H1 (cell line): ENCODE measurements at regions not wholly inside any gene's neighbourhood (a gene's known extent, or its start where the extent isn't known, plus 50 kb on each side); places are given as distances from the start of the nearest gene placed in this dataset.

Experiments
- CTCF ChIA-PET: fragments of 300-600 bp; sonication (Branson Sonifier 250); formaldehyde crosslinking; loops from one replicate; lab custom pipeline; 2021; ENCODE audit not compliant: partially characterized antibody; lab: Charles Lee
- POLR2A ChIA-PET: fragments of 300-600 bp; sonication (Branson Sonifier 250); formaldehyde crosslinking; loops from one replicate; lab custom pipeline; 2021; ENCODE audit warnings: inconsistent platforms; ENCODE audit not compliant: partially characterized antibody; lab: Charles Lee
- DNase-seq, 2 experiments: peaks; one replicate each; pipeline versions ENCODE4 v3.0.0 to v3.0.0-alpha.2; 2010 to 2022; ENCODE audit warnings: low spot score in 2 of 2, low read depth in 1 of 2, mixed read lengths in 1 of 2
- FAIRE-seq: peaks from 2 replicates; lab custom pipeline; 2011; peaks lifted over from hg19 to GRCh38; lab: Jason Lieb, UNC
- H2AFZ ChIP-seq: 2 replicates; pipeline ENCODE4 v1.8.1; 2012; ENCODE audit warnings: low read length, inconsistent platforms
- H2AK5ac ChIP-seq: 2 replicates; pipeline ENCODE4 v1.6.1; 2013; ENCODE audit warnings: low read depth, low read length
- H2BK120ac ChIP-seq: replicated peaks from 2 replicates; pipeline ENCODE3; 2013; ENCODE audit warnings: low read depth, low read length, inconsistent platforms
- H2BK12ac ChIP-seq: 2 replicates; pipeline ENCODE4 v1.6.1; 2013; ENCODE audit warnings: low read depth, low read length
- H2BK15ac ChIP-seq: 2 replicates; pipeline ENCODE4 v1.6.1; 2013; ENCODE audit warnings: low read length
- H2BK20ac ChIP-seq: 2 replicates; pipeline ENCODE4 v1.6.1; 2013; ENCODE audit warnings: low read length
- H2BK5ac ChIP-seq: 2 replicates; pipeline ENCODE4 v1.6.1; 2013; ENCODE audit warnings: low read depth, low read length
- H3K14ac ChIP-seq: 2 replicates; pipeline ENCODE4 v1.6.1; 2013; ENCODE audit warnings: inconsistent platforms; ENCODE audit not compliant: insufficient read length
- H3K18ac ChIP-seq: 2 replicates; pipeline ENCODE4 v1.6.1; 2013; ENCODE audit warnings: low read length; ENCODE audit errors: extremely low read depth
- H3K23ac ChIP-seq: 2 replicates; pipeline ENCODE4 v1.6.1; 2013; ENCODE audit warnings: inconsistent platforms; ENCODE audit not compliant: insufficient read length
- H3K23me2 ChIP-seq: 2 replicates; pipeline ENCODE4 v1.6.1; 2013; ENCODE audit warnings: low read depth, low read length
- H3K27ac ChIP-seq: 2 replicates; pipeline ENCODE4 v1.6.1; 2011; ENCODE audit warnings: low read depth, low read length, inconsistent platforms
- H3K27me3 ChIP-seq, 4 experiments: replicated peaks in 1 of 4; 1 replicate in 1 of 4; 2 replicates in 3 of 4; pipeline versions ENCODE4 v1.6.1 to v1.8.1; 2011 to 2013; ENCODE audit warnings: low read length in 3 of 4, mild to moderate bottlenecking in 3 of 4, inconsistent platforms in 2 of 4, mixed read lengths in 2 of 4, moderate library complexity in 1 of 4; ENCODE audit not compliant: control insufficient read depth in 3 of 4, insufficient read depth in 3 of 4; ENCODE audit errors: extremely low read depth in 1 of 4
- H3K36me3 ChIP-seq, 4 experiments: 2 replicates each; pipeline versions ENCODE4 v1.6.1 to v1.8.1; 2011 to 2013; ENCODE audit warnings: mild to moderate bottlenecking in 4 of 4, low read length in 3 of 4, moderate library complexity in 2 of 4, control low read depth in 1 of 4, inconsistent platforms in 1 of 4; ENCODE audit not compliant: insufficient read depth in 4 of 4, control insufficient read depth in 2 of 4
- H3K4ac ChIP-seq: replicated peaks from 2 replicates; pipeline ENCODE3; 2013; ENCODE audit warnings: low read length, low read depth, mixed read lengths, inconsistent platforms; ENCODE audit not compliant: insufficient read length
- H3K4me1 ChIP-seq, 4 experiments: replicated peaks in 1 of 4; 1 replicate in 1 of 4; 2 replicates in 3 of 4; pipeline versions ENCODE4 v1.6.1 to v1.8.1; 2011 to 2013; ENCODE audit warnings: low read length in 3 of 4, inconsistent platforms in 2 of 4, mixed read lengths in 1 of 4; ENCODE audit not compliant: insufficient read depth in 4 of 4, control insufficient read depth in 3 of 4
- H3K4me2 ChIP-seq, 2 experiments: 2 replicates each; pipeline versions ENCODE4 v1.6.1 to v1.8.1; 2011 to 2013; ENCODE audit warnings: low read depth in 2 of 2, low read length in 2 of 2, control low read depth in 1 of 2, inconsistent platforms in 1 of 2, mild to moderate bottlenecking in 1 of 2; ENCODE audit not compliant: insufficient read depth in 1 of 2
- H3K4me3 ChIP-seq, 4 experiments: fragments of 200-600, 300-600 bp in 1 of 4; sonication (generic), shearing (Covaris generic), sonication (Bioruptor Twin) in 1 of 4; 2 replicates each; pipeline versions ENCODE4 v1.5.1 to v1.8.1; 2011 to 2016; ENCODE audit warnings: low read length in 4 of 4, low read depth in 3 of 4, control low read depth in 2 of 4, inconsistent platforms in 2 of 4, mild to moderate bottlenecking in 2 of 4, mixed read lengths in 1 of 4, moderate library complexity in 1 of 4; ENCODE audit not compliant: insufficient read depth in 2 of 4; ENCODE audit errors: extremely low read depth in 1 of 4
- H3K56ac ChIP-seq: replicated peaks from 2 replicates; pipeline ENCODE3; 2013; ENCODE audit warnings: low read depth, mild to moderate bottlenecking, mixed read lengths, low read length, inconsistent platforms; ENCODE audit not compliant: insufficient read length
- H3K79me1 ChIP-seq: 2 replicates; pipeline ENCODE4 v1.6.1; 2013; ENCODE audit warnings: low read depth, low read length, control low read depth
- H3K79me2 ChIP-seq, 2 experiments: 2 replicates each; pipeline versions ENCODE4 v1.6.1 to v1.8.1; 2012 to 2013; ENCODE audit warnings: low read length in 2 of 2, mild to moderate bottlenecking in 2 of 2, inconsistent platforms in 1 of 2; ENCODE audit not compliant: insufficient read depth in 2 of 2, control insufficient read depth in 1 of 2
- H3K9ac ChIP-seq, 4 experiments: replicated peaks in 1 of 4; 1 replicate in 1 of 4; 2 replicates in 3 of 4; pipeline versions ENCODE4 v1.6.1 to v1.8.1; 2011 to 2013; ENCODE audit warnings: low read depth in 3 of 4, low read length in 3 of 4, control low read depth in 2 of 4, mild to moderate bottlenecking in 2 of 4, moderate library complexity in 2 of 4, inconsistent platforms in 1 of 4; ENCODE audit errors: extremely low read depth in 1 of 4
- H3K9me3 ChIP-seq, 2 experiments: 2 replicates each; pipeline versions ENCODE4 v1.6.1 to v1.8.1; 2012 to 2013; ENCODE audit warnings: mild to moderate bottlenecking in 2 of 2, moderate library complexity in 2 of 2, control low read depth in 1 of 2, inconsistent platforms in 1 of 2, low read depth in 1 of 2, low read length in 1 of 2, mixed read lengths in 1 of 2; ENCODE audit not compliant: insufficient read depth in 2 of 2
- H4K20me1 ChIP-seq, 2 experiments: replicated peaks in 1 of 2; 2 replicates each; pipeline versions ENCODE3 to v1.8.1; 2011 to 2013; ENCODE audit warnings: inconsistent platforms in 2 of 2, low read length in 2 of 2, mild to moderate bottlenecking in 1 of 2; ENCODE audit not compliant: insufficient read depth in 2 of 2, control insufficient read depth in 1 of 2
- H4K5ac ChIP-seq: 2 replicates; pipeline ENCODE4 v1.6.1; 2013; ENCODE audit warnings: low read length, low read depth, mixed read lengths, inconsistent platforms; ENCODE audit not compliant: insufficient read length
- H4K8ac ChIP-seq: 2 replicates; pipeline ENCODE4 v1.8.0; 2013; ENCODE audit warnings: mild to moderate bottlenecking, moderate library complexity, low read length, inconsistent platforms; ENCODE audit not compliant: insufficient read depth; ENCODE audit errors: extremely low read depth
- H4K91ac ChIP-seq: replicated peaks from 2 replicates; pipeline ENCODE3; 2013; ENCODE audit warnings: low read length, mixed read lengths, inconsistent platforms; ENCODE audit not compliant: insufficient read length
- ATF3 ChIP-seq: IDR thresholded peaks from 2 replicates; pipeline ENCODE4 v1.6.1; 2011; ENCODE audit warnings: low read depth, mild to moderate bottlenecking, low read length; ENCODE audit not compliant: insufficient read depth
- CHD1 ChIP-seq: IDR thresholded peaks from 2 replicates; pipeline ENCODE4 v1.6.1; 2012; ENCODE audit warnings: low read depth, low read length, improper control_type of control experiment
- JUND ChIP-seq: IDR thresholded peaks from 2 replicates; pipeline ENCODE4 v1.6.1; 2011; ENCODE audit warnings: mild to moderate bottlenecking, improper control_type of control experiment, low read length
- POU5F1 ChIP-seq: IDR thresholded peaks from 2 replicates; pipeline ENCODE4 v1.6.1; 2011; ENCODE audit warnings: low read depth, mild to moderate bottlenecking, low read length, moderate library complexity
- SIX5 ChIP-seq: IDR thresholded peaks from 2 replicates; pipeline ENCODE4 v1.6.1; 2011; ENCODE audit warnings: mild to moderate bottlenecking, low read depth, low read length
- TAF1 ChIP-seq: IDR thresholded peaks from 2 replicates; pipeline ENCODE4 v1.6.1; 2011; ENCODE audit warnings: mild to moderate bottlenecking, low read depth, low read length
- TAF7 ChIP-seq: optimal IDR thresholded peaks from 2 replicates; pipeline ENCODE3; 2011; ENCODE audit warnings: low read depth, mild to moderate bottlenecking, inconsistent platforms, low read length, moderate library complexity, borderline replicate concordance
- TEAD4 ChIP-seq: IDR thresholded peaks from 2 replicates; pipeline ENCODE4 v1.6.1; 2012; ENCODE audit warnings: low read depth, low read length, inconsistent platforms, mixed read lengths

DNA sequence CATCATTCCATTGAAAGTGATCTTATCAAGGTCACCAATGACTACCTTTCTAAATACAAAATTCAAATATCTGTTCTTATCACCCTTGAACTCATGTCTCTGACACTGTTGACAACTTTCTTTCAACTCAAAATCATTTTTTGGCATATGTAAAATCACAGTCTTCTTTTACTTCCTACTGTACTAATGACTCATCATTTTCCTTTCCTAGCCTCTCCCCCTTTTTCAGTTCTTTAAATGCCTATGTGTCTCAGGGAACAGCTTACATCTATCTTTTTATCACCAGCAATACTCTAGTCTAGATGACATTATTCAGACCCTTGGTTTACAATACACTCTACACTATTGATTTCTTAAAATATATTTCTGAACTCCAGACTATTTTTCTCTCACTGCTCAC lies 2220.7 kb upstream of the RAG2 start:
- DNase-seq = no peak
- Histone ChIP-seq H3K4ac (no peak overlapping the region), H2BK120ac (no peak overlapping the region), H2AFZ (no peak overlapping the region), H4K5ac (no peak overlapping the region), H2BK5ac (no peak overlapping the region), H3K14ac (no peak overlapping the region), H4K20me1 (no peaks in the 10 kb centered on the region), H3K18ac (no peak overlapping the region), H3K56ac (no peak overlapping the region), H2BK15ac (no peak overlapping the region), H3K79me1 (no peaks in the 10 kb centered on the region), H3K4me3 (no peak overlapping the region), H3K9ac (no peak overlapping the region), H2BK12ac (no peak overlapping the region), H4K91ac (no peak overlapping the region), H3K23ac (no peak overlapping the region), H3K23me2 (no peaks in the 10 kb centered on the region), H3K27me3 (no peaks in the 10 kb centered on the region), H2AK5ac (no peak overlapping the region), H4K8ac (no peak overlapping the region), H3K27ac (no peak overlapping the region), H3K4me1 (no peaks in the 10 kb centered on the region), H2BK20ac (no peak overlapping the region), H3K79me2 (no peaks in the 10 kb centered on the region), H3K9me3 (no peaks in the 10 kb centered on the region; a peak in 1 of 4 replicates)
- ChIA-PET CTCF (no interaction called here), POLR2A (no interaction called here)
- TF ChIP-seq TAF7 (no peak), TAF1 (no peak), JUND (no peak), CHD1 (no peak), POU5F1 (no peak), ATF3 (no peak), TEAD4 (no peak), SIX5 (no peak)
- TF ChIP-seq, all 59 proteins: peak for 0
- Histone ChIP-seq H3K4me2 (no peak overlapping the region), H3K36me3 (no peaks in the 10 kb centered on the region)
- no peak for FAIRE-seq
